ENCODE measurements at regions not wholly inside any gene's neighbourhood (a gene's known extent, or its start where the extent isn't known, plus 50 kb on each side); places are given as distances from the start of the nearest gene placed in this dataset.

GRCh38 chr4:108465886-108466500, 154.4 kb upstream of the RPL34 start:
- Histone ChIP-seq H3K4me3 (ENCODE audit: low read depth, low read length) (no peak overlapping the region), H3K36me3 (replicated peaks) (no peaks in the 10 kb centered on the region), H3K27me3 (replicated peaks) (no peaks in the 10 kb centered on the region), H3K27ac (no peak overlapping the region)
- in situ Hi-C loops (cut with HindIII; ENCODE audit: low pct_ligation_motif_present, low sequenced_read_pairs) = no loop called here
- TF ChIP-seq, protein P1, sequence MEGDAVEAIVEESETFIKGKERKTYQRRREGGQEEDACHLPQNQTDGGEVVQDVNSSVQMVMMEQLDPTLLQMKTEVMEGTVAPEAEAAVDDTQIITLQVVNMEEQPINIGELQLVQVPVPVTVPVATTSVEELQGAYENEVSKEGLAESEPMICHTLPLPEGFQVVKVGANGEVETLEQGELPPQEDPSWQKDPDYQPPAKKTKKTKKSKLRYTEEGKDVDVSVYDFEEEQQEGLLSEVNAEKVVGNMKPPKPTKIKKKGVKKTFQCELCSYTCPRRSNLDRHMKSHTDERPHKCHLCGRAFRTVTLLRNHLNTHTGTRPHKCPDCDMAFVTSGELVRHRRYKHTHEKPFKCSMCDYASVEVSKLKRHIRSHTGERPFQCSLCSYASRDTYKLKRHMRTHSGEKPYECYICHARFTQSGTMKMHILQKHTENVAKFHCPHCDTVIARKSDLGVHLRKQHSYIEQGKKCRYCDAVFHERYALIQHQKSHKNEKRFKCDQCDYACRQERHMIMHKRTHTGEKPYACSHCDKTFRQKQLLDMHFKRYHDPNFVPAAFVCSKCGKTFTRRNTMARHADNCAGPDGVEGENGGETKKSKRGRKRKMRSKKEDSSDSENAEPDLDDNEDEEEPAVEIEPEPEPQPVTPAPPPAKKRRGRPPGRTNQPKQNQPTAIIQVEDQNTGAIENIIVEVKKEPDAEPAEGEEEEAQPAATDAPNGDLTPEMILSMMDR (IDR thresholded peaks at IDR 0.05; ENCODE audit: low read depth, low read length, missing control alignments) = no peak
- no peak for DNase-seq

DNA sequence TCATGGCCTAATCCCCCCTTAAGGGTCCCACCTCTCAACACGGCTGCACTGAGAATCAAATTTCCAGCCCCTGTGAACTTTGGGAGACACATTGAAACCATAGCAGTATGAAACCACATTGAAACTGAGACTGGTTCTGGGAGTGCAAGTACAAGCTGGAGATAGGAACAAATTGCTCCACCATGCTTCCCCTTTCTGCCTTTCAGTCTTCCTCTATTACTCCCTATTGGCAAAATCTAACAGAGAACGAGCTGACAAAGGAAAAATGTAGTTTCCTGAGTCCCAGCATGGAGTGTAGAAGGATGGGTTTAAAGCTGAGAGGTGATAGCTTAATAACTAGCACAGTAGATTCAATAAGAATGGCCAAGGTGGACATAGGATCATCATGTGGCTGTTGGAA, 161.7 kb upstream of the RPL34 start:
- Histone ChIP-seq H3K36me3 (replicated peaks) (no peaks in the 10 kb centered on the region), H3K4me3 (ENCODE audit: low read depth, low read length) (no peak overlapping the region), H3K27me3 (replicated peaks) (no peaks in the 10 kb centered on the region), H3K27ac (no peak overlapping the region)
- no peak for DNase-seq
- TF ChIP-seq, protein P1 (IDR thresholded peaks at IDR 0.05; ENCODE audit: low read depth, low read length, missing control alignments) = no peak
- in situ Hi-C loops (cut with HindIII; ENCODE audit: low pct_ligation_motif_present, low sequenced_read_pairs) = no loop called here

DNA sequence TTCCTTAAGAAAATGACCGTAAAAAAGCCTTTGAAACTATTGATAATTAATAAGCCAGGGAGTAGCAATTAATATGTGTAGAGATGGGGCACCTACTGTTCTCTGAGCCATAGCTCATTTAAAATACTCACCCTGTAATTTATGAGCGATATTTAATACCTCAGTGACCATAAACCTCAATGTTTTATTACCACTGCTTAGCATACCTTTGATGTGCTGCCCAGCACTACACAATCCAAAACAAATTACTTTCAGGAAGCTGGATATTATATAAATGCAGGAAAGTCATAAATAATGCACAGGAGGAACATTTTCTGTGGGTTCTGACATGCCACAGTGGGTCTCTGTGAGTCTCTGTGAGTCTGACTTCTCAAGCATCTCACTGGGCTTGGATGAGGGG, 166.1 kb upstream of the RPL34 start:
- Histone ChIP-seq H3K4me3 (ENCODE audit: low read depth, low read length) (no peak overlapping the region), H3K27me3 (replicated peaks) (no peaks in the 10 kb centered on the region), H3K27ac (no peak overlapping the region), H3K36me3 (replicated peaks) (no peaks in the 10 kb centered on the region)
- TF ChIP-seq, protein P1 (IDR thresholded peaks at IDR 0.05; ENCODE audit: low read depth, low read length, missing control alignments) = no peak
- in situ Hi-C loops (cut with HindIII; ENCODE audit: low pct_ligation_motif_present, low sequenced_read_pairs) = no loop called here
- no peak for DNase-seq

GRCh38 chr4:108453366-108453765, 167.0 kb upstream of the RPL34 start:
- no peak overlapping the region for H3K4me3 ChIP-seq (ENCODE audit: low read depth, low read length)
- H3K36me3 ChIP-seq (replicated peaks) = no peaks in the 10 kb centered on the region
- no peak for DNase-seq
- in situ Hi-C loops (cut with HindIII; ENCODE audit: low pct_ligation_motif_present, low sequenced_read_pairs) = no loop called here
- no peaks in the 10 kb centered on the region for H3K27me3 ChIP-seq (replicated peaks)
- TF ChIP-seq, protein P1 (IDR thresholded peaks at IDR 0.05; ENCODE audit: low read depth, low read length, missing control alignments) = no peak
- no peak overlapping the region for H3K27ac ChIP-seq

DNA sequence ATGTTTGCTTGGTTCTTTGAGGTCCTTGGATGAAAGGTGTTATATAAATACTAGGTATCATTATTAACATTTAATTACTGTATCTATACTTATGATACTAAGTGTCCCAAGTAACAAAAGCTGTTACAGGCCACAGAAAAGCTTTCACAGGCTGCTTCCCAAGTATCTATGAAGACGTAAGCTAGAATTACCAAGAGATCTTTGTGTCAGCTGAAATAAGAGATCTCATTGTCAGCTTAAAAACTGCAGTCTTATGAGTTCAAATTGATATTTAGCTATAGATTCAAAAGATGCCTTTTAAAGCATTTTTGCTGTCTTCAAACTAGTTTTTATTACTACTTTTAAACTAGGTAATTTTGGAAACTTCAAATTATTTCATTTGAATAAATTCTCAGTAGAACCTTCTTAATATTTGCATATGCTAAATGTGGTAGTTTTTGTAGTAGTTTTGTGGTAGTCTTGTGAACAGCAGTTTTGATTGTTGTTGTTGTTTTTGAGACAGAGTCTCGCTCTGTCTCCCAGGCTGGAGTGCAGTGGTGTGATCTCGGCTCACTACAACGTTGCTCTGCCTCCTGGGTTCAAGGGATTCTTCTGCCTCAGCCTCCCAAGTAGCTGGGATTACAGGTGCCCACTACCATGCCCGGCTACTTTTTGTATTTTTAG, 170.0 kb upstream of the RPL34 start:
- no peaks in the 10 kb centered on the region for H3K36me3 ChIP-seq (replicated peaks)
- no peak overlapping the region for H3K4me3 ChIP-seq (ENCODE audit: low read depth, low read length)

More for the DNA sequence above, 170.0 kb upstream of the RPL34 start:
- in situ Hi-C loops (cut with HindIII; ENCODE audit: low pct_ligation_motif_present, low sequenced_read_pairs) = no loop called here
- H3K27ac ChIP-seq = no peak overlapping the region
- no peaks in the 10 kb centered on the region for H3K27me3 ChIP-seq (replicated peaks)
- TF ChIP-seq, protein P1 (IDR thresholded peaks at IDR 0.05; ENCODE audit: low read depth, low read length, missing control alignments) = no peak
- DNase-seq = no peak
